T-cell (primary cell): ENCODE measurements at regions not wholly inside any gene's neighbourhood (a gene's known extent, or its start where the extent isn't known, plus 50 kb on each side); places are given as distances from the start of the nearest gene placed in this dataset.

Experiments used
- ATAC-seq, 4 experiments: fragments of 200-7000 bp in 3 of 4; fragments of 150-1000 bp in 1 of 4; cut with Tn5 transposase; replicated peaks in 1 of 4; 1 replicate in 3 of 4; 2 replicates in 1 of 4; pipeline ENCODE4 v1.10.0; 2021; ENCODE audit warnings: moderate library complexity in 3 of 4, mild to moderate bottlenecking in 2 of 4, moderate number of reproducible peaks in 1 of 4
- CTCF ChIA-PET, 2 donors: fragments of 300-600 bp; sonication (Branson Sonifier 250); formaldehyde crosslinking; loops; one replicate each; lab custom pipeline; 2022; ENCODE audit warnings: antibody characterized with exemption in 2 of 2; lab: Charles Lee
- POLR2A ChIA-PET, 2 donors: fragments of 300-600 bp; sonication (Branson Sonifier 250); formaldehyde crosslinking; loops; one replicate each; lab custom pipeline; 2022; ENCODE audit warnings: antibody characterized with exemption in 2 of 2; lab: Charles Lee
- DNase-seq, 35 experiments: peaks; one replicate each; pipeline versions ENCODE4 v3.0.0 to v3.0.0-alpha.2; 2013 to 2023
- H3K27ac ChIP-seq: one replicate; pipeline ENCODE4 v1.5.1; 2013; ENCODE audit warnings: low read length
- H3K27me3 ChIP-seq, 2 experiments: replicated peaks in 1 of 2; 1 replicate in 1 of 2; 2 replicates in 1 of 2; pipeline versions ENCODE4 v1.6.1 to v1.7.0; 2013; ENCODE audit warnings: low read length in 1 of 2, mixed read lengths in 1 of 2; ENCODE audit not compliant: control insufficient read depth in 2 of 2, insufficient read depth in 2 of 2; ENCODE audit errors: extremely low read depth in 1 of 2
- H3K36me3 ChIP-seq, 2 donors: 1 replicate in 1 of 2; 2 replicates in 1 of 2; pipeline versions ENCODE4 v1.6.1 to v1.7.0; 2013; ENCODE audit warnings: low read length in 1 of 2; ENCODE audit not compliant: control insufficient read depth in 2 of 2, insufficient read depth in 1 of 2; ENCODE audit errors: extremely low read depth in 1 of 2
- H3K4me1 ChIP-seq, 2 experiments: 1 replicate in 1 of 2; 2 replicates in 1 of 2; pipeline versions ENCODE4 v1.6.1 to v1.7.0; 2013; ENCODE audit warnings: low read length in 2 of 2, mixed read lengths in 1 of 2; ENCODE audit not compliant: insufficient read depth in 2 of 2, control insufficient read depth in 1 of 2; ENCODE audit errors: extremely low read depth in 1 of 2
- H3K4me3 ChIP-seq, 2 donors: 1 replicate in 1 of 2; 2 replicates in 1 of 2; pipeline versions ENCODE4 v1.5.1 to v1.7.0; 2013; ENCODE audit warnings: mild to moderate bottlenecking in 2 of 2, low read length in 1 of 2, moderate library complexity in 1 of 2; ENCODE audit not compliant: control insufficient read depth in 1 of 2; ENCODE audit errors: extremely low read depth in 1 of 2
- H3K9me3 ChIP-seq: 2 replicates; pipeline ENCODE4 v1.7.0; 2013
- H3K27ac Mint-ChIP-seq, 2 donors: one replicate each; pipeline ENCODE4 v1.8.0; 2020 to 2021; ENCODE audit warnings: mild to moderate bottlenecking in 2 of 2, mixed read lengths in 2 of 2
- H3K27me3 Mint-ChIP-seq, 2 donors: one replicate each; pipeline ENCODE4 v1.8.0; 2021 to 2022; ENCODE audit warnings: mixed read lengths in 2 of 2
- H3K36me3 Mint-ChIP-seq: one replicate; pipeline ENCODE4 v1.8.0; 2021; ENCODE audit warnings: mixed read lengths
- H3K4me1 Mint-ChIP-seq, 3 donors: one replicate each; pipeline ENCODE4 v1.8.0; 2020 to 2022; ENCODE audit warnings: mixed read lengths in 3 of 3, mild to moderate bottlenecking in 1 of 3
- H3K4me3 Mint-ChIP-seq, 3 donors: one replicate each; pipeline ENCODE4 v1.8.0; 2020 to 2022; ENCODE audit warnings: mild to moderate bottlenecking in 3 of 3, mixed read lengths in 3 of 3, moderate library complexity in 3 of 3
- H3K9me3 Mint-ChIP-seq, 3 donors: one replicate each; pipeline ENCODE4 v1.8.0; 2020 to 2022; ENCODE audit warnings: mixed read lengths in 3 of 3
- WGBS: methylation state at CpG from one replicate; pipeline ENCODE4 v1.1.5; 2013; ENCODE audit warnings: missing lambda C conversion rate; ENCODE audit not compliant: insufficient coverage; 5-methylcytosine and 5-hydroxymethylcytosine counted together

DNA sequence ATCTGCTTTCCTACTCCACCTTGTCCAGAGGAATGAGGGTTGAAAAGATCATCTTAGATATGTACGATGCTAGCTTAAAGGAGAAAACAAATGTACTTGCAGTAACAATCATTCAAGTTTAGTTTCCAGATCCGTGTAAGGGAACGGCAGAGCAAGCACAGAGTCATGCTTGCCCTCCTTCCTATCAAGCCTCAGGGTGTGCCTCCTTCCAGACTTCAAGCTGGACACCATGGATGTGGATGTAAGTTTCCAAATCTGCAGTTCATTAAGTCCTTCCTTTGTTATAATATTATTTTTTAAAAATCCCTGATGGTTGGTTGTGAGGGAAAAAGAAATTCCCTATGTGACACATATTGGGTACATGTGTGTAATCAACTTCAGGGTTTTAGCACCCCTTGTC, 238.9 kb upstream of the NT5C1B start:
- H3K27ac Mint-ChIP-seq = no peak overlapping the region
- no peaks in the 10 kb centered on the region for H3K4me1 Mint-ChIP-seq
- Histone ChIP-seq H3K9me3 (no peaks in the 10 kb centered on the region), H3K27me3 (no peaks in the 10 kb centered on the region), H3K4me3 (no peak overlapping the region), H3K36me3 (no peaks in the 10 kb centered on the region), H3K4me1 (no peaks in the 10 kb centered on the region), H3K27ac (no peak overlapping the region)
- no peaks in the 10 kb centered on the region for H3K27me3 Mint-ChIP-seq
- POLR2A ChIA-PET = no interaction called here
- no peak overlapping the region for H3K4me3 Mint-ChIP-seq
- ATAC-seq = no peak
- CTCF ChIA-PET = interaction anchor here in 1 of 2 donors (1.0 kb wide), 1 partner anchor 308 kb away, joined by 3 read pairs; no protein-coding TSS in a partner anchor
- H3K9me3 Mint-ChIP-seq = no peaks in the 10 kb centered on the region
- H3K36me3 Mint-ChIP-seq = peaks cover 7% of the 10 kb centered on the region
- DNase-seq = no peak
- WGBS = 80% methylated on average over 2 of the region's 3 CpGs

DNA sequence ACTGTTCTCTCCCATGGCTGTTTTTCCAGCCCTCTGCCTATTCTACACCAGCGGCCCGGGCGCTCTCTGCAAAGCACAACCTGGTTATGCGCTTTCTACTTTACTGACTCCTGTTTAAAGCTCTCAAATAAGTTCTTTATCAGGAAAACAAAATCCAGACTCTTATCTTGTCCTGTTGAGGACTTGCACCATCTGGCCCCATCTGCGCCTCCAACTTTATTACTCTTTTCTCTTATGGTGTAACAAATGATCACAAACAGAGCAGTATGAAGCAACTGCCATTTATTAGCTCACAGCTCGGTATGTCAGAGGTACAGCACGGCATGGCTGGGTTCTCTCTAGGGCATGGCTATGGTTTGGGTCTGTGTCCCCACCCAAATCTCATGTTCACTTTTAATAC, 236.5 kb upstream of the NT5C1B start:
- no peaks in the 10 kb centered on the region for H3K27me3 Mint-ChIP-seq
- Histone ChIP-seq H3K9me3 (no peaks in the 10 kb centered on the region), H3K4me1 (no peaks in the 10 kb centered on the region), H3K4me3 (no peak overlapping the region), H3K36me3 (no peaks in the 10 kb centered on the region), H3K27ac (no peak overlapping the region), H3K27me3 (no peaks in the 10 kb centered on the region)
- H3K27ac Mint-ChIP-seq = no peak overlapping the region
- no peaks in the 10 kb centered on the region for H3K9me3 Mint-ChIP-seq
- peaks cover 4% of the 10 kb centered on the region for H3K36me3 Mint-ChIP-seq
- CTCF ChIA-PET = interaction anchor here in 1 of 2 donors (0.6 kb wide), 1 partner anchor 79 kb away, joined by 5 read pairs; no protein-coding TSS in a partner anchor
- POLR2A ChIA-PET = no interaction called here
- ATAC-seq = no peak
- no peak overlapping the region for H3K4me3 Mint-ChIP-seq
- 67% methylated on average over 6 of the region's 7 CpGs for WGBS
- no peak for DNase-seq
- H3K4me1 Mint-ChIP-seq = no peaks in the 10 kb centered on the region

DNA sequence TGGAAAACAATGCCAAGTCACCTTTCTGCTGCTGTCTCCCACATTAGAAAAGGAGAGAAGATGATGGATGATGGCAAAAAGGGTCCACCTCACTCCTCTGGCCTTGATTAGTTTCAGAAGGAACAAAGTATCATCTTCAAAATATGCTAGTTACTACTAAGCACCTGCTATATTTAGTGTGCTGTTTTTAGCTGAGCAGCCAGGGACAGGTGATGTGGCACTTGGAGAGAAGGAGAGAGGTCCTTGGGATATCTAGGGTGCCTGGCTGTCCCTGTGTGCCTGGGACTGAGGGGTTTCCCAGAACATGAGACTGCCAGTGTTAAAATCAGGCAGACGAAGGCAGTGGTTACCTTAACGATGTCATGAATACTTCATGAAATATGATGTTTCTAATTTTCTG, 235.5 kb upstream of the NT5C1B start:
- Mint-ChIP-seq H3K36me3 (peaks cover 4% of the 10 kb centered on the region), H3K9me3 (no peaks in the 10 kb centered on the region), H3K4me3 (no peak overlapping the region), H3K27me3 (no peaks in the 10 kb centered on the region), H3K4me1 (no peaks in the 10 kb centered on the region), H3K27ac (no peak overlapping the region)
- WGBS = 92% methylated on average over 2 of the region's 2 CpGs
- ATAC-seq (no peak), DNase-seq (no peak)
- Histone ChIP-seq H3K4me1 (no peaks in the 10 kb centered on the region), H3K27ac (no peak overlapping the region), H3K36me3 (no peaks in the 10 kb centered on the region), H3K27me3 (no peaks in the 10 kb centered on the region), H3K4me3 (no peak overlapping the region), H3K9me3 (no peaks in the 10 kb centered on the region)
- ChIA-PET POLR2A (no interaction called here), CTCF (no interaction called here)

DNA sequence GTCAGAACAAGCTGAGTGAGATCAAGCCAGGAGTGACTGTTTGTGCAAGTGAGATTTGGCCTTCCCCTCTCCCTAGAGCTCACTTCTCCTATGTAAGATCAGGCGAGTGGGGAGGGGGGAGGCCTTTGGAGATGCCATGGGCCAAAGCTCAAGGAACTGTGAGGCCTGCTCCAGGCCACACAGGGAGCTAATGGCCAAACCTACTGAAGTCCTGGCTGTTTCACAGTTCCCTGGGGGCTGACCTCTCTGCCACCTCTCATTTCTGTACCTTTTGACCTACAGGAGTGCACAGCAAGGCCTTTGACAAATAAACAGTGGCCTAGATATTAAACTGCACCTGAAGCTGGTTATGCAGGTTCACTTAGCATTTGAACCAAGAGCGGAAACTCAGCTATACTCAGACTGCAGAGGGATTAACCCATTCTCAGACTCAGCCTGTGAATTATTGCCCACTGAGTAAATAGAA, 235.0 kb upstream of the NT5C1B start:
- Histone ChIP-seq H3K27me3 (no peaks in the 10 kb centered on the region), H3K4me1 (no peaks in the 10 kb centered on the region), H3K27ac (no peak overlapping the region), H3K9me3 (no peaks in the 10 kb centered on the region), H3K4me3 (no peak overlapping the region), H3K36me3 (no peaks in the 10 kb centered on the region)
- Mint-ChIP-seq H3K9me3 (no peaks in the 10 kb centered on the region), H3K4me3 (no peak overlapping the region), H3K36me3 (peaks cover 4% of the 10 kb centered on the region), H3K27ac (no peak overlapping the region), H3K27me3 (no peaks in the 10 kb centered on the region), H3K4me1 (no peaks in the 10 kb centered on the region)
- WGBS = no CpG with 5 or more reads among the region's 2 CpGs
- POLR2A ChIA-PET = no interaction called here
- ATAC-seq (no peak), DNase-seq (no peak)
- CTCF ChIA-PET = no interaction called here

DNA sequence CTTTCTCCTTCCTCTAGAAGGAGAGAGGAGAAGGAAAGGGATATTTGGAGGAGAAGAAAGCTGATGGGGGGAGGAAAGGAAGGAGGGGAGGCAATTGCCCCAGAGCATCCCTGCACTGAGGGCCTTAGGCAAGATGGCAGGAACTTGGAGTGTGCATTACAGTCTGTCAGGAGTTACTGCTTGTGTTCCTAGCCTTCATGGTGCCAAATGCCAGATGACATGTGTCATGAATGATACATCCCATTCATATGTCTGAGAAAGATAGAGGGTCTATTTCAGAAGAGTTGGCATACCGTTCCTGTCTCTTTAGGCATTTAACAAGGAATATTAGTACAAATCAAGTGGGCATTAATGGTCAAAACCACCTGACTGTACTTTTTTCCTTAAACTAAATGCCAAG, 232.1 kb upstream of the NT5C1B start:
- Histone ChIP-seq H3K27ac (no peak overlapping the region), H3K9me3 (no peaks in the 10 kb centered on the region), H3K4me3 (no peak overlapping the region), H3K27me3 (no peaks in the 10 kb centered on the region), H3K36me3 (no peaks in the 10 kb centered on the region), H3K4me1 (no peaks in the 10 kb centered on the region)
- POLR2A ChIA-PET = no interaction called here
- H3K9me3 Mint-ChIP-seq = no peaks in the 10 kb centered on the region
- H3K36me3 Mint-ChIP-seq = peaks cover 4% of the 10 kb centered on the region
- DNase-seq (no peak), ATAC-seq (no peak)
- WGBS = no CpG with 5 or more reads among the region's 1 CpG
- no peak overlapping the region for H3K27ac Mint-ChIP-seq
- no peak overlapping the region for H3K4me3 Mint-ChIP-seq
- H3K27me3 Mint-ChIP-seq = no peaks in the 10 kb centered on the region
- H3K4me1 Mint-ChIP-seq = no peaks in the 10 kb centered on the region
- CTCF ChIA-PET = no interaction called here

DNA sequence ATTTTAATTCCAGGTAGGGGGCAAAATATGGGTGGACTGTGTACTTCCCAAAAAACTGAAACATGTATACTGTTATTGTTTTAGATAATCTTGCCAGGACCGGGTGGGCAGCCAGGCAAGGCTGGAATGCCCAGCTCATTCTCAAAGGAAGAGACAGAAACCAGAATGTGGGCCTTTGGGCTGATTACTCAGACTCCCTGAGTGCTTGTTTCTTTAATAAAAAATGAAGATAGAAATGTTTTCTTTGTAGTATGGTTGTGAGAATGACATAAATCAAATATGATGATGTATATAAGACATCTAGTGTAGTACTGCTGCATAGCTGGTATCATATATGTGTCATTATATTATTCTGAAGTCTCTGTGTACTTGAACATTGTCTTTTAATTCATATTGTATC, 231.6 kb upstream of the NT5C1B start:
- Histone ChIP-seq H3K4me3 (no peak overlapping the region), H3K4me1 (no peaks in the 10 kb centered on the region), H3K27ac (no peak overlapping the region), H3K9me3 (no peaks in the 10 kb centered on the region), H3K27me3 (no peaks in the 10 kb centered on the region), H3K36me3 (no peaks in the 10 kb centered on the region)
- no peaks in the 10 kb centered on the region for H3K9me3 Mint-ChIP-seq
- no peak for ATAC-seq
- WGBS = 10% methylated on average over 1 of the region's 1 CpG
- peaks cover 6% of the 10 kb centered on the region for H3K36me3 Mint-ChIP-seq
- CTCF ChIA-PET = no interaction called here
- POLR2A ChIA-PET = no interaction called here
- H3K4me1 Mint-ChIP-seq = no peaks in the 10 kb centered on the region
- H3K27ac Mint-ChIP-seq = no peak overlapping the region
- no peak overlapping the region for H3K4me3 Mint-ChIP-seq
- no peak for DNase-seq
- no peaks in the 10 kb centered on the region for H3K27me3 Mint-ChIP-seq

DNA sequence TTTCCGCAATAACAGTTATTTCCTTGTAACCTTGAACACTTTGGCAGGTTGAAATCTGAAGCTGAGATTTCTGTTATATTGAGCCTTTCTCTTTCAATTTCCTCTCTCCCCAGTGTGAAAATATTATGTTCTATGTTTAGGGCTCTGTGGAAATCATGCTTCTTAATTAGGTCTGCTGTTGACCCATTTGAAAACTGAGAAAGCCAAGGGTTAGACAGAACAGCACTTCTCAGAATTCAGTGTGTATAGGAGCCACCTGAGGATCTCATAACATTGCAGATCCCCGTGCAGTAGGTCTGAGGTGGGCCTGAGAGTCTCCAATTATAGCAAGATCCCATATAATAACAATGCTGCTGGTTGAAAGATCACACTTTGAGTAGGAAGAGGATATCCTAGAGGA, 230.2 kb upstream of the NT5C1B start:
- no peaks in the 10 kb centered on the region for H3K27me3 Mint-ChIP-seq
- peaks cover 17% of the 10 kb centered on the region for H3K36me3 Mint-ChIP-seq
- no CpG with 5 or more reads among the region's 2 CpGs for WGBS
- no peaks in the 10 kb centered on the region for H3K27me3 ChIP-seq
- POLR2A ChIA-PET = no interaction called here
- no peak for ATAC-seq
- DNase-seq = no peak
- CTCF ChIA-PET = no interaction called here
- H3K4me1 ChIP-seq = no peaks in the 10 kb centered on the region
- no peak overlapping the region for H3K4me3 Mint-ChIP-seq
- H3K9me3 ChIP-seq = no peaks in the 10 kb centered on the region
- no peaks in the 10 kb centered on the region for H3K9me3 Mint-ChIP-seq
- H3K36me3 ChIP-seq = no peaks in the 10 kb centered on the region
- H3K4me3 ChIP-seq = no peak overlapping the region
- H3K4me1 Mint-ChIP-seq = no peaks in the 10 kb centered on the region
- H3K27ac ChIP-seq = no peak overlapping the region
- H3K27ac Mint-ChIP-seq = no peak overlapping the region
